ENCODE measurements at regions not wholly inside any gene's neighbourhood (a gene's known extent, or its start where the extent isn't known, plus 50 kb on each side); places are given as distances from the start of the nearest gene placed in this dataset.
"Not testable (repeated sequence)": the region's sequence is repeated elsewhere in the genome, so short reads cannot be mapped to it uniquely, and the experiment has no call there.

- TF ChIP-seq ZSCAN29 (IDR thresholded peaks at IDR 0.05) (no peak), TARDBP (IDR thresholded peaks at IDR 0.05; ENCODE audit: borderline replicate concordance) (no peak)
- Histone ChIP-seq H2AFZ (ENCODE audit: control insufficient read depth, low read depth, low read length) (no peak overlapping the region), H3K36me3 (ENCODE audit: control insufficient read depth in 2 of 2, insufficient read depth in 2 of 2, low read length in 1 of 2) (no peaks in the 10 kb centered on the region), H3K9me3 (replicated peaks; ENCODE audit: control insufficient read depth, insufficient read depth, low read length) (no peaks in the 10 kb centered on the region), H4K20me1 (ENCODE audit: control insufficient read depth, insufficient read depth) (no peaks in the 10 kb centered on the region), H3K79me2 (ENCODE audit: control insufficient read depth, insufficient read depth, low read length) (no peaks in the 10 kb centered on the region), H3K4me3 (no peak overlapping the region), H3K27ac (ENCODE audit: control insufficient read depth, insufficient read depth) (no peak overlapping the region), H3K27me3 (replicated peaks in 1 of 2; ENCODE audit: control insufficient read depth in 2 of 2, insufficient read depth in 2 of 2, low read length in 1 of 2) (no peaks in the 10 kb centered on the region), H3K9ac (ENCODE audit: control insufficient read depth, insufficient read depth, low read length) (no peak overlapping the region), H3K4me1 (ENCODE audit: control insufficient read depth, insufficient read depth, low read length) (no peaks in the 10 kb centered on the region), H3K4me2 (ENCODE audit: control insufficient read depth, insufficient read depth) (no peak overlapping the region)
- RAD21 ChIA-PET (ENCODE audit: unreplicated experiment) = no interaction called here
- ATAC-seq (no peak), DNase-seq (ENCODE audit: low read depth, low spot score) (no peak), FAIRE-seq (no peak)
- SMC1A ChIA-PET (ENCODE audit: uncharacterized antibody, unreplicated experiment) = interaction anchor here (0.6 kb wide), 1 partner anchor 62 kb away, joined by 3 read pairs; no protein-coding TSS in a partner anchor
- WGBS (ENCODE audit: insufficient coverage, insufficient replicate concordance, low lambda C conversion rate, missing lambda C conversion rate) = 4% methylated on average over 2 of the region's 2 CpGs
- in situ Hi-C loops (cut with MboI) = no loop called here
- no TSS peak for BruUV-seq (replicated peaks)
- CTCF ChIA-PET = no interaction called here
- POLR2A ChIA-PET = no interaction called here
- intact Hi-C loops (cut with micrococcal nuclease; ENCODE audit: unreplicated experiment) = no loop called here
Measured at GRCh38 chr1:227508431-227508830, 54.9 kb upstream of the ZNF678 start.

GRCh38 chr1:227506490-227507393 is 56.6 kb upstream of the ZNF678 start:
- H3K4me1 ChIP-seq (ENCODE audit: control insufficient read depth, insufficient read depth, low read length); CTCF ChIA-PET; H4K20me1 ChIP-seq (ENCODE audit: control insufficient read depth, insufficient read depth); H3K4me2 ChIP-seq (ENCODE audit: control insufficient read depth, insufficient read depth); H3K4me3 ChIP-seq; FAIRE-seq; POLR2A ChIA-PET; H3K9ac ChIP-seq (ENCODE audit: control insufficient read depth, insufficient read depth, low read length); H3K9me3 ChIP-seq (replicated peaks; ENCODE audit: control insufficient read depth, insufficient read depth, low read length); intact Hi-C loops (cut with micrococcal nuclease; ENCODE audit: unreplicated experiment); RAD21 ChIA-PET (ENCODE audit: unreplicated experiment); H3K36me3 ChIP-seq (ENCODE audit: control insufficient read depth in 2 of 2, insufficient read depth in 2 of 2, low read length in 1 of 2); BruUV-seq (replicated peaks); ATAC-seq; H2AFZ ChIP-seq (ENCODE audit: control insufficient read depth, low read depth, low read length); H3K27ac ChIP-seq (ENCODE audit: control insufficient read depth, insufficient read depth); SMC1A ChIA-PET (ENCODE audit: uncharacterized antibody, unreplicated experiment); in situ Hi-C loops (cut with MboI); DNase-seq (ENCODE audit: low read depth, low spot score); H3K27me3 ChIP-seq (replicated peaks in 1 of 2; ENCODE audit: control insufficient read depth in 2 of 2, insufficient read depth in 2 of 2, low read length in 1 of 2); H3K79me2 ChIP-seq (ENCODE audit: control insufficient read depth, insufficient read depth, low read length): not testable (repeated sequence)
- no CpG with 5 or more reads among the region's 30 CpGs for WGBS (ENCODE audit: insufficient coverage, insufficient replicate concordance, low lambda C conversion rate, missing lambda C conversion rate)

GRCh38 chr1:227496045-227496444 is 67.3 kb upstream of the ZNF678 start:
- H3K4me3 ChIP-seq; RAD21 ChIA-PET (ENCODE audit: unreplicated experiment); POLR2A ChIA-PET; FAIRE-seq; H3K27me3 ChIP-seq (replicated peaks in 1 of 2; ENCODE audit: control insufficient read depth in 2 of 2, insufficient read depth in 2 of 2, low read length in 1 of 2); H3K9ac ChIP-seq (ENCODE audit: control insufficient read depth, insufficient read depth, low read length); H4K20me1 ChIP-seq (ENCODE audit: control insufficient read depth, insufficient read depth); intact Hi-C loops (cut with micrococcal nuclease; ENCODE audit: unreplicated experiment); H3K79me2 ChIP-seq (ENCODE audit: control insufficient read depth, insufficient read depth, low read length); H2AFZ ChIP-seq (ENCODE audit: control insufficient read depth, low read depth, low read length); H3K36me3 ChIP-seq (ENCODE audit: control insufficient read depth in 2 of 2, insufficient read depth in 2 of 2, low read length in 1 of 2); H3K9me3 ChIP-seq (replicated peaks; ENCODE audit: control insufficient read depth, insufficient read depth, low read length); ATAC-seq; H3K4me2 ChIP-seq (ENCODE audit: control insufficient read depth, insufficient read depth); BruUV-seq (replicated peaks); SMC1A ChIA-PET (ENCODE audit: uncharacterized antibody, unreplicated experiment); H3K27ac ChIP-seq (ENCODE audit: control insufficient read depth, insufficient read depth); H3K4me1 ChIP-seq (ENCODE audit: control insufficient read depth, insufficient read depth, low read length); CTCF ChIA-PET; in situ Hi-C loops (cut with MboI); DNase-seq (ENCODE audit: low read depth, low spot score): not testable (repeated sequence)
- WGBS (ENCODE audit: insufficient coverage, insufficient replicate concordance, low lambda C conversion rate, missing lambda C conversion rate) = 8% methylated on average over 2 of the region's 5 CpGs

GRCh38 chr1:227493863-227494551 is 69.3 kb upstream of the ZNF678 start:
- BruUV-seq (replicated peaks); H3K4me1 ChIP-seq (ENCODE audit: control insufficient read depth, insufficient read depth, low read length); SMC1A ChIA-PET (ENCODE audit: uncharacterized antibody, unreplicated experiment); H3K36me3 ChIP-seq (ENCODE audit: control insufficient read depth in 2 of 2, insufficient read depth in 2 of 2, low read length in 1 of 2); H3K9me3 ChIP-seq (replicated peaks; ENCODE audit: control insufficient read depth, insufficient read depth, low read length); in situ Hi-C loops (cut with MboI); H2AFZ ChIP-seq (ENCODE audit: control insufficient read depth, low read depth, low read length); H3K79me2 ChIP-seq (ENCODE audit: control insufficient read depth, insufficient read depth, low read length); H3K4me3 ChIP-seq; RAD21 ChIA-PET (ENCODE audit: unreplicated experiment); H3K27ac ChIP-seq (ENCODE audit: control insufficient read depth, insufficient read depth); intact Hi-C loops (cut with micrococcal nuclease; ENCODE audit: unreplicated experiment); POLR2A ChIA-PET; H3K9ac ChIP-seq (ENCODE audit: control insufficient read depth, insufficient read depth, low read length); CTCF ChIA-PET; DNase-seq (ENCODE audit: low read depth, low spot score); H4K20me1 ChIP-seq (ENCODE audit: control insufficient read depth, insufficient read depth); H3K4me2 ChIP-seq (ENCODE audit: control insufficient read depth, insufficient read depth); H3K27me3 ChIP-seq (replicated peaks in 1 of 2; ENCODE audit: control insufficient read depth in 2 of 2, insufficient read depth in 2 of 2, low read length in 1 of 2); ATAC-seq; FAIRE-seq: not testable (repeated sequence)
- WGBS (ENCODE audit: insufficient coverage, insufficient replicate concordance, low lambda C conversion rate, missing lambda C conversion rate) = 8% methylated on average over 2 of the region's 14 CpGs

All from GM12878 (cell line).